A673 (cell line): ENCODE measurements at regions not wholly inside any gene's neighbourhood (a gene's known extent, or its start where the extent isn't known, plus 50 kb on each side); places are given as distances from the start of the nearest gene placed in this dataset.

Experiments used
- CTCF ChIP-seq: fragments of 300-800, 200-600 bp; sonication (generic); conservative IDR thresholded peaks from 2 replicates; pipeline ENCODE4 v1.5.1; 2017; ENCODE audit warnings: low read depth, mild to moderate bottlenecking, antibody characterized with exemption, low read length, moderate library complexity, mixed read lengths
- EZH2 ChIP-seq: fragments of 200-600 bp; sonication (generic); IDR thresholded peaks from 2 replicates; pipeline ENCODE4 v1.6.1; 2017; ENCODE audit warnings: borderline replicate concordance, low read depth, mild to moderate bottlenecking, mixed read lengths, antibody characterized with exemption, low read length; ENCODE audit not compliant: poor library complexity, severe bottlenecking

- TF ChIP-seq CTCF (no peak), EZH2 (no peak)
These were observed 154.8 kb upstream of the TNRC6C start for GRCh38 chr17:77803726-77804125.
